NCI-H2107 (cell line): ENCODE measurements at regions not wholly inside any gene's neighbourhood (a gene's known extent, or its start where the extent isn't known, plus 50 kb on each side); places are given as distances from the start of the nearest gene placed in this dataset.

Source experiments
- DNase-seq: peaks from one replicate; lab custom pipeline; 2025; lab: John Stamatoyannopoulos, UW

DNA sequence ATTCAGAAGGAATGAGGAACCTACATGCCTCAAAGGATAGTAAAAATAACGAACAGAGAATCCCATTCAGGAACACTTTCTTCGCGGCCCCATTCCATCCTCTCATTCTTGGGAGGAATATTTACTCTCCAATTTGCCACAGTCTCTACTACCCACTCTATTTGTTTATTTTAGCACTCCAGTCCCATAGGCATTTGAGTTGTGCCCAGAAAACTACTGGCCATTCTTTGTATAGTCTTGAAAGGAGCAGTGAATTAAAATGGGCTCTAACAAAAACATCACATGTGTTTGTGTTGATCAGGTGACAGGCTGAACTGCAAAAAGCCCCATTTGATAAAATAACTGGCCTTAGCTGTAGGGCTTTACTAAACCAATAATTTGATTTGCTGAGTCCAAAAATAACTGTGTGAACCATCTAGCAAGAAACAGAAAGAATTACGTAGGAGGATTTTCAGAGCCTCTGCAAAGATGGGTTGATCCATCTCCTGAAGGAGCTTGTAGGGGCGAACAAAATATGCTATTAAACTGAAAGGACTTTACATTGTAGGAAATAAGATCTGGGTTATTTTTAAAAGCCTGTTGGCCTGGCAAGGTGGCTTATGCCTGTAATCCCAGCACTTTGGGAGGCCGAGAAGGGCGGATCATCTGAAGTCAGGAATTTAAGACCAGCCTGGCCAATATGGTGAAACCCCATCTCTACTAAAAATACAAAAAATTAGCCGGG lies 142.3 kb upstream of the CPNE8 start:
- DNase-seq: no peak

- no peak for DNase-seq
Observed at GRCh38 chr12:39044754-39045153, 139.4 kb upstream of the CPNE8 start.

GRCh38 chr12:39043424-39043822 lies 138.0 kb upstream of the CPNE8 start:
- DNase-seq: no peak

GRCh38 chr12:39040275-39040674 lies 134.9 kb upstream of the CPNE8 start:
- DNase-seq: no peak

- no peak for DNase-seq
Observed at GRCh38 chr12:39037115-39037514, 131.7 kb upstream of the CPNE8 start.

- DNase-seq: no peak
Observed at GRCh38 chr12:39036105-39036504, 130.7 kb upstream of the CPNE8 start.

DNA sequence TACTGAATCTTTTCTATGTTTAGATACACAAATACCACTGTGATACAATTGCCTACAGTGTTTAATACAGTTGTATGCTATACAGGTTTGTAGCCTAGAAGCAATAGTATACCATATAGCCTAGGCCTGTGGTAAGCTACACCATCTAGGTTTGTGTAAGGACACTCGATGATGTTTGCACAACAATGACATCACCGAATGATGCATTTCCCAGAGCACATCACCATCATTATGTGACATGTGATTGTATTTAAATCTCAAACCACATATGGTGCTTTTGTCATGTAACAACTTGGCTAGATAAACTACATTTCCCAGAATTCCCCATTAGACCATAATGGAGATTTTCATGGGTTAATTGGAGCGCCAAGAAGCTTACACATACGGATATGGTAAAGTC lies 128.4 kb upstream of the CPNE8 start:
- DNase-seq: no peak

- no peak for DNase-seq
Observed at GRCh38 chr12:39032448-39032847, 127.1 kb upstream of the CPNE8 start.

DNA sequence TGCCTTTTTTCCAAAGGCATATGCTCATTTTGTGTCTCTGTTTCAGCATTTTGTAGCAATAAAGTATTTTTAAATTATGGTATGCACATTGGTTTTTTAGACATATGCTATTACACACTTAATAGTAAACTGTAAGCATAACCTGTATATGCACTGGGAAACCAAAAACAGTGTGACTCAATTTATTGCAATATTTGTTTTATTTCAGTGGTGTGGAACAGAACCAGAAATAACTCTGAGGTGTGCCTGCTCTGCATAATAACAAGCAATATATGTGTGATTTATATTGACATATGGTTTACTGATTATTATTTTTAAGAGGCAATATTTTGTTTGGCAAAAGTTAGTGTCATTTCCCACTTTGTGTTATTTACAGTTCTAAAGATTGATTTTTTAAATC lies 126.6 kb upstream of the CPNE8 start:
- DNase-seq: no peak

- no peak for DNase-seq
Observed at GRCh38 chr12:39028382-39028781, 123.0 kb upstream of the CPNE8 start.

DNA sequence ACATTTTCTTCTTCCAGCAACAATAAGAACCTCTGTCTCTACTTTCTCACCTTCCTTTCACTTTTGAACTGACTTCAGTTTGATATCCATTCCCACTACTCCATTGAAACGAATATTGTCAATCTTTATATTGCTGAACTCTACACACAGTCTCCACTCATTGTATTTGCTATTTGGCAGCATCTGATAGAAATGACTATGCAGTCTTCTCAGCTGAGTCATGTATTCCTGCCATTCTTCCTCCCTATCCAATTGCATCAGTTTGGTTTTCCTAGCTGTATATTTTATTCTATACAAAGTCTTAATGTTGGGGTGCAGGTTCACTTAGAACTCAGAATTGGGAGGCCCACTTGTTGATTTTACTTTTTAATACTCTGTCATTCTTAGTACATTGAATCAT lies 107.5 kb upstream of the CPNE8 start:
- DNase-seq: no peak

DNA sequence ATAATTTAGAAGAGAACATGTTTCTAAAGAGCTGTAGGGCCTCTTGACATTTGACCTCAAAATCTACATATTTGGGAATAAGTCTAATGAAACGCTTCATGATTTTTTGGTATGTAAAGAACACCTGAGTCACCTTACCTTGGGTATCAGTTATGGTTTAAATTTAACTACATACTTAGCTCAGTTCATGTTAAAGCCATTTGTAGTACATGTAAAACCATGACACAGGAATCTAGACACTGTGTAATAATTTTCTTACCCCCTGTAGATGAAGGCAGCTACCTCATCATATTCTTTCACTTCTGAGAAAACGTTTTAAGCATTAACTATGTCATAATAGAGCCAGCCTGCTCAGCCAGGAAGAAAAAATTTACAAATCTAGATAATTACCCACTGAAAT lies 105.8 kb upstream of the CPNE8 start:
- no peak for DNase-seq

DNA sequence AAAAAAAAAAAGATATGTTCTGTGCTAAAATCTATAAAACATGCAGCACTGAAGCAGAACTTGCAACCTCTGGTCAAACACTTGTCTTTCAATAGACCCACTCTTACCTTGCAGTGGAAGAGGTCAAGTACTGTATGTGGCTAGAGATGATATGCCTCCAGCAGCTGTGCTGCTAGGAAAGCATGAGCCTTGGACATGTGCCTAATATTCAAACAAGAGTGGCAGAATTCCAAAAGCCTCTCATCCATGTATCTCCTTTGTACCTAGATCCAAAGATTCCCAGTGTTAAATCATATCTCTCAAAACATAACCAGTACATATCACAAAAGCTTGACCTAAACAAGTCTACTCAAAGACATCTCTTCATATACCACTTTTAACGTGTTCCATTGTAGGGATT lies 105.0 kb upstream of the CPNE8 start:
- DNase-seq: no peak

GRCh38 chr12:39007619-39008018 lies 102.2 kb upstream of the CPNE8 start:
- no peak for DNase-seq

DNA sequence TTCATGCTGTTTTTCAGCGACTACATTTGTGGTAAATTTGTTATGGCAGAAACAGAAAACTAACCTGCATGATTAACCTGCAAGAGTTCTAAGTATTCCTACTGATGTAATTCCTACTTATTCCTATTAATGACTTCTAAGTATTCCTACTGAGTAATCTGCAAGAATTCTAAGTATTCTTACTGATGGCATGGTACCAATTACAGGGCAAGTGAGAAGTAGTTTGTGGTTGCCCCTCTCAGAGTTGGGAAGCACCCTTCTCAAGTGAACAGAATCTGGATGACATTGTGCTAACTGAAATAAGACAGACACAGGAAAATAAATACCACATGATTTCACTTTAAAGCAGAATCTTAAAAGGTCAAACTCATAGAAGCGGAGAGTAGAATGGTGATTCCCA lies 100.9 kb upstream of the CPNE8 start:
- no peak for DNase-seq

- no peak for DNase-seq
Observed at GRCh38 chr12:39005671-39006070, 100.3 kb upstream of the CPNE8 start.

GRCh38 chr12:39003541-39004155 lies 98.3 kb upstream of the CPNE8 start:
- DNase-seq: no peak

- no peak for DNase-seq
Observed at GRCh38 chr12:39000370-39000769, 95.0 kb upstream of the CPNE8 start.

- DNase-seq: no peak
Observed at GRCh38 chr12:38998887-38999482, 93.6 kb upstream of the CPNE8 start.

DNA sequence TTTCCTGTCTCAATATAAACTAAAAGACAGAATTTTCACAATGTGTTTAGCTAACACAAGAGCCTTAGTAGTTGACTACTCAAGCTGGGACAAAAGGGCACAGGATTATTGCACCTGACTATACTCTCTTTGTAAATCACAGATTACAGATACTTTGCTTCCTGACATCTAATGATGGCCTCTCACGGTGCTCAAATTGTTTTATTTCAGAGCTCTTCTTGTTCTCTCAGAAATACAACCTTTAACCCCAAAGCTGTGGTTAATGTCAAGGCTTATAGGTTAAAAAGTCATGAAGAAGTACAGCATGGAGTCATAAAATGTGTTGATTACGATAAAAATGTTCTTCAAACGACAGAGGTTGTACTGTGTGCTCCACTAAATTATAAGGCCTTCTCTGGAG lies 89.9 kb upstream of the CPNE8 start:
- no peak for DNase-seq

- DNase-seq: no peak
Observed at GRCh38 chr12:38985961-38986360, 80.6 kb upstream of the CPNE8 start.

- no peak for DNase-seq
Observed at GRCh38 chr12:38984388-38984787, 79.0 kb upstream of the CPNE8 start.

- DNase-seq: no peak
Observed at GRCh38 chr12:38983117-38983571, 77.8 kb upstream of the CPNE8 start.

GRCh38 chr12:38977132-38977531 lies 71.7 kb upstream of the CPNE8 start:
- no peak for DNase-seq
